ENCODE measurements at regions not wholly inside any gene's neighbourhood (a gene's known extent, or its start where the extent isn't known, plus 50 kb on each side); places are given as distances from the start of the nearest gene placed in this dataset.
"Not testable (repeated sequence)": the region's sequence is repeated elsewhere in the genome, so short reads cannot be mapped to it uniquely, and the experiment has no call there.

DNA sequence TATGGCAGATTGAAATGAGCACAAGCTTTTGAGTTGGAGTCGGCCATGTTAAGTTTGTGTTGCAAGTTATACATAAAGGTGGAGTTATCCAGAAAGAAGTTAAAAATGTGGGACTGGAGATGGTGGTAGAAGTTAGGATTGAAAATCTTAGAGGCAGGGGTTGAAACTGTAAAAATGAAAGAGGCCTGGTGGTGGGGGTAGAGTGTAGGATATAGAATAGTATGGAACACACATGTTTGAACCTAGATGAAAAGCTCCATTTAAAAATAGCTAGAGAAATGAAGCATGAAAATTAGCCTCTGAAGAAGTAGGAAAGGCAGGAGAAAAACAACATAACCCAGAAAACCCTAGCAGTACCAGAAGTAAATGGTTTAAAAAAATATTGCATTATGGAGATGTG, 131.8 kb upstream of the ENPEP start:
- no peaks in the 10 kb centered on the region for H3K36me3 ChIP-seq (replicated peaks in 1 of 2; ENCODE audit: insufficient read depth in 1 of 2, low read depth in 2 of 2)
- DNase-seq (no peak), ATAC-seq (no peak)
- no peak for TF ChIP-seq POLR2A (IDR thresholded peaks at IDR 0.05)
- TF ChIP-seq, protein P1, sequence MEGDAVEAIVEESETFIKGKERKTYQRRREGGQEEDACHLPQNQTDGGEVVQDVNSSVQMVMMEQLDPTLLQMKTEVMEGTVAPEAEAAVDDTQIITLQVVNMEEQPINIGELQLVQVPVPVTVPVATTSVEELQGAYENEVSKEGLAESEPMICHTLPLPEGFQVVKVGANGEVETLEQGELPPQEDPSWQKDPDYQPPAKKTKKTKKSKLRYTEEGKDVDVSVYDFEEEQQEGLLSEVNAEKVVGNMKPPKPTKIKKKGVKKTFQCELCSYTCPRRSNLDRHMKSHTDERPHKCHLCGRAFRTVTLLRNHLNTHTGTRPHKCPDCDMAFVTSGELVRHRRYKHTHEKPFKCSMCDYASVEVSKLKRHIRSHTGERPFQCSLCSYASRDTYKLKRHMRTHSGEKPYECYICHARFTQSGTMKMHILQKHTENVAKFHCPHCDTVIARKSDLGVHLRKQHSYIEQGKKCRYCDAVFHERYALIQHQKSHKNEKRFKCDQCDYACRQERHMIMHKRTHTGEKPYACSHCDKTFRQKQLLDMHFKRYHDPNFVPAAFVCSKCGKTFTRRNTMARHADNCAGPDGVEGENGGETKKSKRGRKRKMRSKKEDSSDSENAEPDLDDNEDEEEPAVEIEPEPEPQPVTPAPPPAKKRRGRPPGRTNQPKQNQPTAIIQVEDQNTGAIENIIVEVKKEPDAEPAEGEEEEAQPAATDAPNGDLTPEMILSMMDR (IDR thresholded peaks at IDR 0.05): peak in 4 of 7 experiments; percentile 11 to 37 (median 30)
- H3K27me3 ChIP-seq: no peaks in the 10 kb centered on the region
- no peaks in the 10 kb centered on the region for H3K9me3 ChIP-seq
- H3K4me3 ChIP-seq: no peak overlapping the region
- WGBS, 2 donors: 41 to 48% methylated on average over 1 of the region's 1 CpG
- no peaks in the 10 kb centered on the region for H3K4me1 ChIP-seq
- intact Hi-C loops (cut with DNase I): no loop called here
- no peak overlapping the region for H3K27ac ChIP-seq

DNA sequence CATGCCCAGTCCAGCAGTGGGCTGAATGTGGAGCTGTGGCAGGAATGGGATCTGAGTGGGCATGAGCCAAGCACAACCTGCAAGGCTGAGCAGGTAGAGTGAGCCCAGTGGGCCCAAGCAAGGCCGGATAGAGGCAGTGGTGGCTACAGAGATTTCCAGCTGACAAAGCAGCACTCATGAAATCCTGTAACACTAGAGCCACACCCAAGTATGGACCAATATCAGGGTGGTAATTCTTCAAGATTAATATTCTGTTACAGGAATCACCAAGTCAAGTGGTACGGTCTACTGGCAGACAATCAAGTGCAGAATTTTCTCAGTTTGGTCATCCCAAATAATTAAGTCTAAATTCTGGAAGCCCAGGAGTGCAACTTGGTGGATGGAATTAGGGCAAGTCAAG, 132.4 kb upstream of the ENPEP start:
- intact Hi-C loops (cut with DNase I): no loop called here

DNA sequence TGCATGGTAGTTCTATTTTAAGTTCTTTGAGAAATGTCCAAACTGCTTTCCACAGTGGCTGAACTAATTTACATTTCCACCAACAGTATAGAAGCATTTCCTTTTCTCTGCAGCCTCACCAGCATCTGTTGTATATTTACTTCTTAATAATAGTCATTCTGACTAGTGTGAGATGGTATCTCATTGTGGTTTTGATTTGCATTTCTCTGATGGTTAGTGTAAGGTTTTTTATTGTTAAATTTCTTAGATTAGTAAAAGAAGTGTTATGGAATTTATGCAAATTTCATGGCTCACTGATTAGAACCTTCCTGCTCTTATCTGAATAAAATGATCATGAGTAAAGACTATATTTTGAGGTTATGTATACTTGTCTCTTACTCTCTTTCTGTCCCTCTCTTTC, 134.8 kb upstream of the ENPEP start:
- H3K4me3 ChIP-seq; intact Hi-C loops (cut with DNase I); H3K4me1 ChIP-seq; DNase-seq; H3K9me3 ChIP-seq; ATAC-seq; H3K27me3 ChIP-seq; H3K27ac ChIP-seq; H3K36me3 ChIP-seq (replicated peaks in 1 of 2; ENCODE audit: insufficient read depth in 1 of 2, low read depth in 2 of 2): not testable (repeated sequence)

More for the DNA sequence above, 132.4 kb upstream of the ENPEP start:
- Histone ChIP-seq H3K27me3 (no peaks in the 10 kb centered on the region), H3K36me3 (replicated peaks in 1 of 2; ENCODE audit: insufficient read depth in 1 of 2, low read depth in 2 of 2) (no peaks in the 10 kb centered on the region), H3K27ac (no peak overlapping the region), H3K4me3 (no peak overlapping the region), H3K9me3 (no peaks in the 10 kb centered on the region), H3K4me1 (no peaks in the 10 kb centered on the region)
- WGBS, 2 donors: 79 to 80% methylated on average over 1 to 2 of the region's 2 CpGs
- TF ChIP-seq POLR2A (IDR thresholded peaks at IDR 0.05): no peak
- TF ChIP-seq, protein P1 (IDR thresholded peaks at IDR 0.05): no peak
- ATAC-seq: no peak
- DNase-seq: no peak

DNA sequence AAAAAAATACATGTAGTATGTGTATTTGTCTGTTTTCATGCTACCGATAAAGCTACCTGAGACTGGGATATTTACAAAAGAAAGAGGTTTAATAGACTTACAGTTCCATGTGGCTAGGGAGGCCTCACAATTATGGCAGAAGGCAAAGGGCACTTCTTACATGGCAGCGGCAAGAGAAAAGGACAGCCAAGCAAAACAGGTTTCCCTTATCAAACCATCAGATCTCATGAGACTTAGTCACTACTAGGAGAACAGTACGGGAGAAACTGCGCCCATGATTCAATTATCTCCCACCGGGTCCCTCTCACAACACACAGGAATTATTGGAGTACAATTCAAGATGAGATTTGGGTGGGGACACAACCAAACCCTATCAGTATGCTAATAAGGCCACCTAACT, 137.0 kb upstream of the ELOVL6 start:
- no peaks in the 10 kb centered on the region for H3K27me3 ChIP-seq
- no peak overlapping the region for H3K27ac ChIP-seq
- no peaks in the 10 kb centered on the region for H3K36me3 ChIP-seq (replicated peaks in 1 of 2; ENCODE audit: insufficient read depth in 1 of 2, low read depth in 2 of 2)
- ATAC-seq (no peak), DNase-seq (no peak)
- intact Hi-C loops (cut with DNase I): no loop called here
- no peaks in the 10 kb centered on the region for H3K4me1 ChIP-seq
- WGBS, 2 donors: 86 to 89% methylated on average over 5 of the region's 5 CpGs
- H3K9me3 ChIP-seq: no peaks in the 10 kb centered on the region
- no peak overlapping the region for H3K4me3 ChIP-seq
- no peak for TF ChIP-seq POLR2A (IDR thresholded peaks at IDR 0.05)
- TF ChIP-seq, protein P1 (IDR thresholded peaks at IDR 0.05): no peak

DNA sequence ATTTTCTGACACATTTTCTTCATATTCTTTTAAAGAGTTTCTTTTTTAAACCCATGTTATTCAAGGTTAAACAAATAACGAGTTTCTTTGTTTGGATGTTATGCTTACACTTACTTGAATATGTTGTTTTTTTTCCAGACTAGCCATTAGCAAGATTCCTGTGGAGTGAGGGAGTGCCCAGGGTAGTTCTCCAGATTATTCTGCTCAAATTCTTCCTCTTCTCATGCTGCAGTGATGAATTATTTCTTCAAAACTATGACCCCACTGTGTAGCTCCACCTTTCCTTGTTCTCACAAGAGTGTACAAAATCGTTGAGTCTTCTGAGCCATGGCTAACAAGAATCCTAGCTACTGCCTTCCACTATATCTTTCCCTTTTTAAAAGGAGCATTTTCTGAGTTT, 134.1 kb upstream of the ELOVL6 start:
- H3K27me3 ChIP-seq: no peaks in the 10 kb centered on the region
- 32 to 41% methylated on average over 2 of the region's 2 CpGs for WGBS, 2 donors
- no peaks in the 10 kb centered on the region for H3K9me3 ChIP-seq
- no peaks in the 10 kb centered on the region for H3K4me1 ChIP-seq
- intact Hi-C loops (cut with DNase I): no loop called here
- no peak for ATAC-seq
- no peak for DNase-seq
- H3K4me3 ChIP-seq: no peak overlapping the region
- H3K27ac ChIP-seq: no peak overlapping the region
- TF ChIP-seq, protein P1 (IDR thresholded peaks at IDR 0.05): no peak
- TF ChIP-seq POLR2A (IDR thresholded peaks at IDR 0.05): no peak
- H3K36me3 ChIP-seq (replicated peaks in 1 of 2; ENCODE audit: insufficient read depth in 1 of 2, low read depth in 2 of 2): no peaks in the 10 kb centered on the region

DNA sequence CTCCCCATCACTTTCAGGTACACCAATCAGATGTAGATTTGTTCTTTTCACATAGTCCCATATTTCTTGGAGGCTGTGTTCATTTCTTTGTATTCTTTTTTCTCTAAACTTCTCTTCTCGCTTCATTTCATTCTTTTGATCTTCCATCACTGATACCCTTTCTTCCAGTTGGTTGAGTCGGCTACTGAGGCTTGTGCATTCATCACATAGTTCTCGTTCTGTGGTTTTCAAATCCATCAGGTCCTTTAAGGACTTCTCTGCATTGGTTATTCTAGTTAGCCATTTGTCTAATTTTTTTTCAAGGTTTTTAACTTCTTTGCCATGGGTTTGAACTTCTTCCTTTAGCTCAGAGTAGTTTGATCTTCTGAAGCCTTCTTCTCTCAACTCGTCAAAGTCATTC, 128.0 kb upstream of the ELOVL6 start:
- H3K4me3 ChIP-seq; H3K27ac ChIP-seq; DNase-seq; H3K9me3 ChIP-seq; H3K36me3 ChIP-seq (replicated peaks in 1 of 2; ENCODE audit: insufficient read depth in 1 of 2, low read depth in 2 of 2); H3K27me3 ChIP-seq; ATAC-seq; intact Hi-C loops (cut with DNase I); H3K4me1 ChIP-seq: not testable (repeated sequence)
- 71 to 83% methylated on average over 4 of the region's 4 CpGs for WGBS, 2 donors
